NCI-H1105 (cell line): ENCODE measurements at regions not wholly inside any gene's neighbourhood (a gene's known extent, or its start where the extent isn't known, plus 50 kb on each side); places are given as distances from the start of the nearest gene placed in this dataset.

Experiments used
- DNase-seq: peaks from one replicate; lab custom pipeline; 2025; lab: John Stamatoyannopoulos, UW

GRCh38 chr4:14247767-14248166, 620.2 kb upstream of the BOD1L1 start:
- DNase-seq = no peak

- DNase-seq = no peak
Observed at GRCh38 chr4:14249226-14249625, 621.7 kb upstream of the BOD1L1 start.

- no peak for DNase-seq
Observed at GRCh38 chr4:14254252-14254651, 626.7 kb upstream of the BOD1L1 start.

GRCh38 chr4:14254926-14255325, 627.4 kb upstream of the BOD1L1 start:
- DNase-seq = no peak

GRCh38 chr4:14257903-14258302, 630.4 kb upstream of the BOD1L1 start:
- DNase-seq = no peak

GRCh38 chr4:14259936-14260335, 632.4 kb upstream of the BOD1L1 start:
- DNase-seq = no peak

- no peak for DNase-seq
Observed at GRCh38 chr4:14260591-14260990, 633.1 kb upstream of the BOD1L1 start.

GRCh38 chr4:14262221-14262620, 634.7 kb upstream of the BOD1L1 start:
- DNase-seq = no peak

GRCh38 chr4:14264437-14264836, 636.9 kb upstream of the BOD1L1 start:
- no peak for DNase-seq

- no peak for DNase-seq
Observed at GRCh38 chr4:14265651-14266050, 638.1 kb upstream of the BOD1L1 start.

GRCh38 chr4:14267373-14268060, 640.0 kb upstream of the BOD1L1 start:
- DNase-seq = peak; percentile 75

GRCh38 chr4:14269824-14270223, 642.3 kb upstream of the BOD1L1 start:
- DNase-seq = no peak

- no peak for DNase-seq
Observed at GRCh38 chr4:14272206-14272605, 644.7 kb upstream of the BOD1L1 start.

GRCh38 chr4:14277505-14277904, 650.0 kb upstream of the BOD1L1 start:
- DNase-seq = no peak

- no peak for DNase-seq
Observed at GRCh38 chr4:14280567-14280966, 653.0 kb upstream of the BOD1L1 start.

- DNase-seq = no peak
Observed at GRCh38 chr4:14284578-14284977, 657.1 kb upstream of the BOD1L1 start.

- no peak for DNase-seq
Observed at GRCh38 chr4:14289708-14290107, 662.2 kb upstream of the BOD1L1 start.

- DNase-seq = no peak
Observed at GRCh38 chr4:14293582-14293981, 666.1 kb upstream of the BOD1L1 start.

- no peak for DNase-seq
Observed at GRCh38 chr4:14294611-14295010, 667.1 kb upstream of the BOD1L1 start.

- DNase-seq = no peak
Observed at GRCh38 chr4:14299166-14299565, 671.6 kb upstream of the BOD1L1 start.

GRCh38 chr4:14302021-14302420, 674.5 kb upstream of the BOD1L1 start:
- no peak for DNase-seq

- DNase-seq = no peak
Observed at GRCh38 chr4:14303856-14304255, 676.3 kb upstream of the BOD1L1 start.

GRCh38 chr4:14308229-14308651, 680.7 kb upstream of the BOD1L1 start:
- DNase-seq = peak; percentile 36

GRCh38 chr4:14309431-14309830, 681.9 kb upstream of the BOD1L1 start:
- DNase-seq = no peak
